ENCODE measurements at regions not wholly inside any gene's neighbourhood (a gene's known extent, or its start where the extent isn't known, plus 50 kb on each side); places are given as distances from the start of the nearest gene placed in this dataset.

- Histone ChIP-seq H3K36me3 (peaks cover 0 to 4% (median 0%) of the 10 kb centered on the region in 11 experiments; a peak in 1 of 22 replicates), H3K4me2 (no peak overlapping the region), H3K9ac (no peak overlapping the region), H3K27ac (no peak overlapping the region), H3K4me3 (no peak overlapping the region), H3K4me1 (peaks cover 0 to 5% (median 0%) of the 10 kb centered on the region in 10 experiments; a peak in 2 of 20 replicates), H4K20me1 (no peaks in the 10 kb centered on the region), H3K9me3 (replicated peaks in 1 of 11) (peaks cover 13 to 26% (median 18%) of the 10 kb centered on the region in 11 experiments), H3K27me3 (no peaks in the 10 kb centered on the region)
- TF ChIP-seq Cebpa-rat (IDR thresholded peaks at IDR 0.05): no peak
Observed at GRCh38 chr14:57918791-57919190, 52.9 kb upstream of the SLC35F4 start.
